GM18907 (cell line): ENCODE measurements at regions not wholly inside any gene's neighbourhood (a gene's known extent, or its start where the extent isn't known, plus 50 kb on each side); places are given as distances from the start of the nearest gene placed in this dataset.
"Not testable (repeated sequence)": the region's sequence is repeated elsewhere in the genome, so short reads cannot be mapped to it uniquely, and the experiment has no call there.

Source experiments
- ATAC-seq: cut with Tn5 transposase; IDR thresholded peaks from one replicate; pipeline ENCODE4 v1.9.1; 2021; ENCODE audit warnings: mild to moderate bottlenecking, moderate library complexity; ENCODE audit not compliant: unreplicated experiment

DNA sequence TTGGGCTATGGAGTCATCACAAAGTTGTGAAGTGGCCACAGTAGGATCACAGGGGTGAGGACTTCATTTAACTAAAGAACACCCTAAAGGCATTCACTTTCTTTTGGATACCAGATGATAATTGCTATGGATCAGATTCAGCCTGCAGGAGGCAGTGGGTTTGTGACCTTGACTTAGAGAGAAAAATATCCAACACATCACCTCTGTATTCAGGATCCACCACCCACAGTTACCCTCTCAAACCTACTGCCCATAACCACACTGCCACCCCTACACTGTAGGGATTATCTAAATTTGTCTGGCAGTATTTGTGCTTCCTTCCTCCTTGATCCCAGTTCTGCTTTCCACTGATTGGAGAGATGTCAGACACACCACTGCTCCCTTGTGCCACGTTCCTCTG lies 269.4 kb downstream of the MYCN start:
- ATAC-seq, result no peak

DNA sequence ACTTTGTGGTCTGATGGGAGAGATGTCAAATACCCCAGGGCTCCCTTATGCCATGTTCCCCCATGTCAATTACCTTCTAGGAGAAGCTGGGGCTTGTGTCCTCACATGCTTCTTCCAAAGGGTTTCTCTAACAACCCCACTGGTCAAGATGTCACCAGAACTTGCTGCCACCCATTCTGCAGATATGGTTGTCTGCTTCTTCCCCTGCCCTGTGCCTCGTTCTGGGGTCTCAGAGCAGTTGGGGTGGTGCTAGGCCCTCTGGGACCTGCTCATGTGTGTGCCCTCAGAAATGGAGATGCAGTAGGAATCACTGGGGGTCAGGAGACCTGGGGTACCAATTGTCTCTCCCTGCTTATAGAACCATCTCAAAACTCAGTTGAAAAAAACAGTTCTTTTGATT lies 268.6 kb downstream of the MYCN start:
- ATAC-seq, result no peak

DNA sequence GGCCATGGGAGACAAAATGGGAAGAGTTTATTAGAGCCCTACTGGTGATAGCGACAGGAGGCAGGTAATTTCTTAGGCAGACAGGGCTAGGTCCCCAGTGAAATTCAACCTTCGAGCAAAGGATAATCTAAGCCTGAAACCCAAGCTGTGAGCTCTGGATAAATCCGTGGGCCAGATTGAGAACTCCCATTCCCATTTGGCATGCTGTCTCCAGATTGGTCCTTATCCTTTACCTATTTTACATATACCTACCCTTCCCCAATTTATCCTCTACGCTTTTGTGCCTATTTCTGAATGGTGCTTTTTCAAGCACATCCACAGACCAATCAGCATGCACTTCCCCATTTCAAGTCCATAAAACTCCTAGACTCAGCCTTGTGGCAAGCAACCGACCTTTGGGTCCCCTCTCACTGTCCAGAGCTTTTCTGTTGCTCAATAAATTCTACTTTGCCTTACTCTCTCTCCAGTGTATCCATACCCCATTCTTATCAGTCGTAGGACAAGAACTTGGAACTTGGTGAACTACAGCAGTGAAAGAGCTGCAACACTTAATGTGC lies 268.0 kb downstream of the MYCN start:
- ATAC-seq, result no peak

DNA sequence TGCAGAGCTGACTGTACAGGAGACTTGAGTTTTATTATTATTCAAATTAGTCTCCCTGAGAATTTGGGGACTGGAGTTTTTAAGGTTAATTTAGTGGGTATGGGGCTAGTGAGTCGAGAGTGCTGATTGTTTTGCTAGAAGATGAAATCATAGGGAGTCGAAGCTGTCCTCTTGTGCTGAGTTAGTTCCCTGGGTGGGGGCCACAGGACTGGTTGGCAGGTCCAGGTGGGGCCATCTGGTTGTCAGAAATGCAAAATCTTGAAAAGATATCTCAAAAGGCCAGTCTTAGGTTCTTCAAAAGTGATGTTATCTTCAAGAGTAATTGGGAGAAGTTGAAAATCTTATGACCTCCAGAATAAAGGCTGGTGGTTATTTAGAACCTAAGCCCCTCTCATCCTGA lies 267.3 kb downstream of the MYCN start:
- ATAC-seq, result no peak

DNA sequence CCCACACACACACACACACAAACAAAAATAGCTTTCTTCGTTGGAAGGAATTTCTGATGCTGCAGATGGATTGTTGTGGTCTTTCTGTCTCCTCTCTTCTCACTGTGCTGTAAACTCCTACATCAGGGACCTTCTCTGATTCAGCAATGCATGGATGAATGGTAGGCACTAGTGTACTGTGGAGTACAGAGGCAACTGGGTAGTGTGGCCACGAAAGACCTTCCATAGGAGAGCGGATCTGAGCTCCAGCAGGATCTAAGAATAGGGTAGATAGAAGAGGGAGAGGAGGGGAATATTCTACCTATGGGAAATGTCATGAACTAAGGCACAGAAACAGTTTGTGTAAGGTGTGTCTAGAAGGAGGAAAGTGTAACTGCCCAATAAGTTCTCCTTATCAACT lies 266.8 kb downstream of the MYCN start:
- ATAC-seq, result no peak

DNA sequence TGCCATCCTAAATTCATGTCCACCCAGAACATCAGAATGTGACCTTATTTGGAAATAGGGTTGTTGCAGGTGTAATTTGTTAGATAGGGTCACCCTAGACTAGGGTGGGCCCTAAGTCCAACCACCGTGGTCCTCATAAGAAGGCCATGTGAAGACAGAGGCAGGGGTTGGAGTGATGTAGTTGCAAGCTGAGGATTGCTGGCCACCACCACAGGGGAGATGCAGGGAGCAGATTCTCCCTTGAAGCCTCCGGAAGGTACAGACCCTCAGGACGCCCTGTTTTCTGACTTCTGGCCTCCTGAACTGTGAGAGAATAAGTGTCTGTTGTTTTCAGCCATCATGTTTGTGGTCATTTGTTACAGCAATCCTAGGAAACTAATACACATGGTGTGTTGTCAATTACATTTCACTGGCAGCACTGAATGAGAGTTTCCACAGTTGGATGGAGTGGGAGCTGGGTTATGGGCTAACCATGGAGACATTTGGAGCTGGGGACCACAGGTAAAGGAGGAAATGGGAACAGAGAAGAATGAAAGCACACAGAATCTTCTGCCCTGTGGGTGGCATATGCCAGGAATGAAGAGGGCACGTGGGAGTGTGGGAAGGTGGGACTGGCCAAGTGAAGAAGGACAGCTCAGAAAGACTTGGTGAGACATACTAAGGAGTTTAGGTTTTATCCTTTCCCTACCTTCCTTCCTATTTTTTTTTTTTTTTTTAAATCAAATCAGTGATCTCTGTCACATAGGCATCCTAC lies 266.0 kb downstream of the MYCN start:
- no peak for ATAC-seq

DNA sequence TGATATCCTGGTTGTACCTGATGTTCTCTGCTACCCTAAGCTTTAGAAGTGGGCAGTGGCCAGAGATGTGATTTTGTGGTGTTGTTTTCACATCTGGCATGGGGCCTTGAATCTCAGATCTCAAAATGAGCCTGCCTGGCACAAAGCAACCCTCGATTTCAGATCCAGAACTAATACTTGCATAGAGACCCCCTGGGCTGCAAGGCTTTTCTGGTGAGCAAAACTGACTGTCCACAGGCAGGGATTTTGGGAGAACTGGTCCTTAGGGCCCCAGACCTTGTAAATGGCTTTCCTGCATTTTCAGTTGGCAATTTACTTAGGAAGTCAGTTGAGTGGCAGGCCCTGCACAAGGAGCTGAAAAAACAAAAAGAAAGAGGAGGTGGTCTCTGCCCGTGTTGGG lies 265.3 kb downstream of the MYCN start:
- no peak for ATAC-seq

DNA sequence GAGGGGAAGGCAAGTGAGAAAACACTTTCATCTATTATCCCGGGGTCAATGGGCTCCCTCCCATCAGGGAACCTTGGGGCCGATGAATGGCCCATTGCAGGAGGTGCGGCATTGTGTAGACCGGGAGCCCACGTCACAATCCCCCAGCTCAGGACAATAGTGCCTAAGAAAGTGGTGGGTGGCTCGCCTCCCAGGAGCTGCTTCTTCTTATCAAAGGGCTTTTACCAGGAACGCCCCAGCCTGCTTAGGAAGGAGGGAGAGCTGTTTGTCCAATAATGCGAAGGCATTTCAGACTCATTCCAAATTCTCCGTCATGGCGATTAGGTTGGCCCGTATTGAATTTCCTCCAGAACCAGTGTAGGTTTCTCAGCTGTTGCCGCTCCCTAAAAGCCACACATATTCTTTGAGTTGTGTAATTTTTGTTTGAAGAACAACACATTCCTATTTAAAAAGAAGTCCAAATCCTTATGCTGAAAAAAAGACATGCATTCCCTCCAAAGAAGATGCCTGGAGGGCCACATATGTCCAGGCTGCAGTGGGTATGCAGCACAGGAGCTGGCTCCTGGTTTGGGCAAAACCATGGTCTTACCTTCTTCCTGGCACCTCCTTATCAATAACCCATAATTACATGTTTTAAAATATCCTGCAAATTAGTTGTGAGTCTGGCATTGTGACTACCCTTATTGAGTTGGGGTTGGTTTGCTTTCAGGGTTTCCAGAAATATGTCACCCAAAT lies 264.7 kb downstream of the MYCN start:
- ATAC-seq, result no peak

DNA sequence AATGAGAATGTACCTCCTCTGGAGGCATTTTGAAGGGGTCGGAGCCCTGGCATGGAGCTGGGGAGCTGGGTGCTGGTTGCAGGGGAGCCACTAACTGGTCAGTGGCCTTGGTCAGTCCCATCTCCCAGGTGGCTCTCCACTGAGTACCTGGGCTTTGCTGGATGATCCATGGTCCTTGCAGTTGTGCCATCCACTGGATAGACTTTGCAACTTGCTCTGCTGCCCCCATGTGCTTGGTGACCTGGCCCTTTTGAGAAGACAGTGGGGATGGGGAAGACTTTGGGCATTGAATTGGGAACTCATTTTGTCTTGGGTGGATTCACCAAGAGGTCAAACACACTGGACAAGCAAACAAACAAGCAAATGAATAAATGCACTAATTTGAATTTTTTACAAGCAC lies 263.9 kb downstream of the MYCN start:
- ATAC-seq, result no peak

DNA sequence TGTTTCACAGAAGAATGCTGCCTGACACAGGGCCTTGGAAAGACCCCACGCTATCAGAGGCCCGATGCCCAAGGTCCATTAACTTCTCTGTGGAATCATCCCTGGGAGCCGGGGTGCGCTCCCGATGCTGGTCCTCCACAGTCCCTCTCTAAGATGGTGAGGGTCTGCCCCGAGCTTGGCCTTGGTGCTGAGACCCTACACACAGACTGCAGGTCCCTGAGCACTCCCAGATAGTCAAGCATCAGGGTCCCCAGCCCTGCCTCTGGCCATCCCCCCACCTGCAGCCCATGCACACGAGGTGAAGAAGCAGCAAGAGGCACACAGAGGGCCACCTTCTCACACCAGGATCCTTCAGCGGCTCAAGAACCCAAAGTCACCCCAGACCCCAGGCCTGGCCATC lies 263.3 kb downstream of the MYCN start:
- ATAC-seq, result no peak

DNA sequence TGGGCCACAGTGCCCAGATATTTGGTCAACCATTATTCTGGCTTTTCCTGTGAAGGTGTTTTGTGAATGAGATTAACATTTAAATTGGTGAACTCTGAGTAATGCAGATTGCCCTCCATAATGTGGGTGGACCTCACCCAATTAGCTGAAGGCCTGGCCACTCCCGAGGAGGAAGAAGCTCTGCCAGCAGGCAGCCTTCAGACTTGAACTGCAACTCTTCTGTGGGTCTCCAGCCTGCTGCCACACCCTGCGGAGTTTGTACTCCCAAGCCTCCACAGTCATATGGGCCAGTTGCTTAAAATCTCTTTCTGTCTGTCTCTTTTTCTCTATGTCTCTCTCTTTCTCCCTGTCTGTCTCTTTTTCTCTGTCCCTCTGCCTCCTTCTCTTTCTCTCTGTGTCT lies 262.7 kb downstream of the MYCN start:
- ATAC-seq, result no peak

DNA sequence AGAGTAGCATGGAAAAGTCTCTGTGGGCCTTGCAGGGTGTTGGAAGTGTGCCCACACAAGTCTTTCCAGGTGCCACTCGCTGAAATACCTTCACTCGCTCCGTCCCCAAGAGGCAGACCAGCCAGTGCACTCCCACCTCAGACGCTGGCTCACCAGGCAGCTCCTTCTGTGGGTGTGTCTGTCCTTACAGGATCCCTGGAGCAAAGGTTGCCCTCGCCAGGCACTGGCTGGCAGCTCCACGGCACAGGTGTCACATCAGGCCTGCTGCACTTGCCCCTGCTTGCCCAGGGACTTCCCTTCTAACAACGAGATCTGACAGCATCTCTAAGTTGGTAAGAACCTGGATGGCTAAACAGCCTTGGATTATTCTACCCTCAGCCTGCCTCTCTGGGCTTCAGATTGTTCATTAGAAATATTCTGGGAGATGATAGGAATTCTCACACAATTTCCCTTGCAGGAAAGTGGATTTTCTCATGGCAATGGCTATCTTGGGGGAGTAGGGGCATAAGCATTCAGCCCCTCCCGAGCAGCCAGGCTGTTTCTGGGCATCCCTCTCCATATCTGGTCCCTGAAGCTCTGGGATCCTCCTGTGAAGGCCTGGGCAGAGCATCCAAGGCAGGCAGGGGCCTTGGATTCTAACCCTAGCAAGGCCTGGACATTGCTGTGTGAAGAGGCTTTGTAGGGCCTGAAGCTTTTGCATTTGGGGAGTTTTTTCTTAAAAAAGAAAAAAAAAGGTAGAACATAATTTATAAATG lies 262.1 kb downstream of the MYCN start:
- ATAC-seq, result no peak

DNA sequence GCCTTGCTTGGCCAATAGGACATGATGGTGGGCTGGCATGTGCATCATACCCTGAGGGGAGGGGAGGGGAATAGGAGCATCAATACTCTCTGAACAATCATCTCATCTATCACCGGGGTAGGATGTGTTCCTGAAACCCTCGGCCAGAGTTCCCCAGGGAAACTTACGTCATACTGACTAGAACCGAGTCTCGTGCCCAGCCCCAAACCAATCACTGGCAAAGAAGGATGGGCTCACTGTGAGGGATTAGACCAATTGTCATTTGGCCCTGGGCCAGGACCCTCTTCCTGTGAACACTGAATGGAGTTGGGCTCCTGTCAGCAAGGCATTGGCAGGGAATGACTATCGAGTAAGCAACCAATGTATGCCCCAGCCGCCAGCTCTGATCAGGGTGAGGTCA lies 261.5 kb downstream of the MYCN start:
- no peak for ATAC-seq

DNA sequence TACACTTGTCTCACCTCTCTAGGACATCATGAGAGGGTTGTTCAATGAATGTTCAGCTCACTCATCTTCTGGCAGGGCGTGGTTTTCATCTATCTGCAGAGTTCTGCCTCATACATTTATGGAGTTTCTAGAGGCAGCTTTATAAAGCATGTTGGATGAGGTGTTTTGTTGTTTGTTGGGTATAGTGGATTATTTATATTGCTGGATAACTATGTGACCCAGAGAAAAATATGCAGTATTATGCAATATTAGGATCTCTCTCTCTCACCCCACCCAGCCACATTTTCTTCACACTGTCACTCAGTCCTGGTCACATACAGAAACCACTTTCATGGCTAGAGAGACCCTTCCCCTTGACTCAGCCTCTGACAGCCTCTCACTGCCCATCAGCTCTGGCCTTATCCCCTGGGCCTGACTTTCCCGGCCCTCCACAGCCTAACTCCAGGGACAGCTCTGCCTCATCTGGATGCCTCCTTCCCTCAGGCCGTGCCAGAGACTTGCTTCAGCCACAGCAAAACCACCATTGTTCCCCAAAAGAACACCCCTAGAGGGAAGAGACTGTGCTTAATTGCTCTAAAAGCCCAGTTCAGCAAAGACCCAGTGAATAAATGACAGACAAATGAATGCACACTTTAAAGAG lies 260.3 kb downstream of the MYCN start:
- ATAC-seq, result no peak

DNA sequence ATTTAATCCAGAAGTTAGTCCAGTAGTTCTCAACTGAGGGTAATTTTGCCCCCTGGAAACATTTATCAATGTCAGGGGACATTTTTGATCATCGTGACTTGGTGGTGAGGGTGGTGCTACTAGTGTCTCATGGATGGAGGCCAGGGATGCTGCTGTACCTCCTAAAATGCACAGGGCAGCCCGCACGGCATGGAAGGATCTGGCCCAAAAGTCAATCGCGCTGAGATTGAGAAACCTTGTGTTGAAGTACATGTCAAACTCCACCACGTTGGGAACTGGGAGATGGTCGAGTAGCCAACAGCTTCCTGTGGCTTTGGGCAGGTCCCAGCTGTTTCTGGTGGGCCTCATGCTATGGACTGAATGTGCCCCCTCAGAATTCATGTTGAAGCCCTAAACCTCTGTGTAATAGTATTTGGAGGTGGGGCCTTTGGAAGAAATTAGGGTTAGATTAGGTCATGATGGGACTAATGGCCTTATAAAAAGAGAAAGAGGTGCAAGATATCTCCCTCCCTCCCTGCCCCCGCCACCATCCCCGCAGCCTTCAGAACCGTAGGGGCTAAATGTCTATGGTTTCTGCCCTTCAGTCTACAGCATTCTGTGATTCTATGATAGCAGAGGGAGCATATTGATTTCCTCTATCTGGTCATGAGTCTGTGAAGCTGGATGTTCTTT lies 259.7 kb downstream of the MYCN start:
- no peak for ATAC-seq

DNA sequence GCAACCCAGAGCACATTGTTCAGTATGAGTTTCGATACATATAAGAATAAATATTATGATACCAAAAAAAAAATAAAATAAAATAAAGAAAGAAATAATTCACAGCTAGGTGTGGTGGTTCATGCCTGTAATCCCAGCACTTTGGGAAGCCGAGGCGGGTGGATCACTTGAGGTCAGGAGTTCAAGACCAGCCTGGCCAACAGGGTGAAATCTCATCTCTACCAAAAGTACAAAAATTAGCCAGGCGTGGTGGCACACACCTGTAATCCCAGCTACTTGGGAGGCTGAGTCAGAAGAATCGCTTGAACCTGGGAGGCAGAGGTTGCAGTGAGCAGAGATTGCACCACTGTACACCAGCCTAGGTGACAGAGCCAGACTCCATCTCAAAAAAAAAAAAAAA lies 258.9 kb downstream of the MYCN start:
- ATAC-seq, result not testable (repeated sequence)

DNA sequence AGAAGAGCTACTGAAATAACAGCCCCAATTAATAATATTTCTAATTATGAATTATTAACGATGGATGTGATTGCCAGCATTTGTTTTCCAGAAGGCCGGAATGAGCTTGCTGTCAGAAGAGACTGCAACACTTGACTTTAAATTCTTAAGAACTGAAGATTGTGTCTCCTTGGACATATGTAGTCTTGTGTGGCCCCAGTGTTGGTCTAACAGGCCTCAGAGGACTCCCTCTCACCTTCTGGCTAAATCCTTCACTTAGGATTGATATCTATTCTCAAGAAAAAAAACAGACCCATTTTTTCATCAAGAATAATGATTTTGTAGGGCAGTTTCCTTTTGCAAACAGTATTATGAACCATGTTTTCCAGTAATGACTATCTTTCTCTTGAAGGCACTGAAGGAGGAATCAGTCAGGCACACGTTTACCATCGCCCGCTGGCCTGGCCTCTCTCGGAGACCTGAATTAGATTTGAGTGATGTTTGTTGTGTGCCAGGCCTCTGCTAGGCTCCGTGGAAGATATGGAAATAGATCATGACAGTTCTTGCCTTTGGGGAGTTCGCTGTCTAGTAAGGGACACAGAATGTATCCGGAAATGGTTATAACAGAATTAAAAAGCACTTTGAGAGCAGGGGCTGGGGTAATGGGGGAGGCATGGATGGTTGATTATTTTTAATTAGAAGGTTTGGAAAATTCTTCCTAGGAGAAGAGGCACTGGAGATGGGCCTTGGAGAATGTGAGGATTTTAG lies 258.0 kb downstream of the MYCN start:
- ATAC-seq, result no peak

DNA sequence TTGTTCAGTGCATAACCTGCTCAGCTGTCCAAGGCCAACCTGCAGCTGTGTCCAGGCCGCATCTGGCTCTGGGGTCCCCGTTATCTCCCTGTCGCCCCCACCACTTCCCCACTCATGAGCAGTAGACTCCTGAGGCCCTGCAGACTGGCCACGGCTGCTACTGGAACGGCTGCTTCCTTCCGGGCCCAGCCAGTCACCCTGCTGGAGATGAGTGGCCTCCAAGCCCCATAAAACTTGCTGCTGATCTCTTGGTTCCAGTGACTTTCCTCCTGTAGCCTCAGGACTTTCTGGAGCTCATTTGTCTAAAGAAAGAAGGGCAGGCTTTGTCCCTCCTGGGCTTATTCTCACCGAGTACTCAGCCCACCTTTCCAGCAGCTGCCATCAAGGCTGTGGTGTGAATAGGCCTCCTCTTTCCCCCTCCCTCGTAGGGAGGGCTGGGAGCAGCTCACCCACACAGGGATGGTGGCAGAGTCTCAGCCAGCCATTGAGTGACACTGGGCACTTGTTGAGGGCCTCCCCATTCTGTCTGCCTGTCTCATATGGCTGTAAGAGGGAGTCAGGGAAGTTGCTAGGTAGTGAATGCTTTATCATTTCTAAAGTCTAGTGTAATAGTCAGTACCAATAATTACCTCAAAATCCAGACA lies 257.3 kb downstream of the MYCN start:
- no peak for ATAC-seq
